Endothelial cell of umbilical vein (primary cell): ENCODE measurements at regions not wholly inside any gene's neighbourhood (a gene's known extent, or its start where the extent isn't known, plus 50 kb on each side); places are given as distances from the start of the nearest gene placed in this dataset.

ENCODE experiments used
- BruUV-seq: library from RNA; stranded (reverse); fragments of 400-500 nt; replicated peaks from 2 replicates; lab custom pipeline; 2021; lab: Mats Ljungman, UMichigan
- CTCF ChIA-PET: fragments of 300-600, 350-600 bp; sonication (Branson Sonifier 250); formaldehyde crosslinking; loops from one replicate; lab custom pipeline; 2021; ENCODE audit warnings: antibody characterized with exemption, inconsistent platforms; lab: Charles Lee
- POLR2A ChIA-PET: fragments of 300-600, 350-600 bp; sonication (Branson Sonifier 250); formaldehyde crosslinking; loops from one replicate; lab custom pipeline; 2021; ENCODE audit warnings: antibody characterized with exemption, inconsistent platforms; lab: Charles Lee
- DNase-seq: peaks from one replicate; pipeline ENCODE4 v3.0.0-alpha.2; 2011; ENCODE audit warnings: low read depth, low spot score
- FAIRE-seq: peaks from 2 replicates; lab custom pipeline; 2011; peaks lifted over from hg19 to GRCh38; lab: Jason Lieb, UNC
- H2AFZ ChIP-seq: 2 replicates; pipeline ENCODE4 v1.6.0; 2012; ENCODE audit warnings: low read depth, low read length, control low read depth, inconsistent platforms
- H3K27ac ChIP-seq: 2 replicates; pipeline ENCODE4 v1.5.1; 2011; ENCODE audit warnings: low read depth, mild to moderate bottlenecking, control low read depth, low read length, moderate library complexity; ENCODE audit not compliant: insufficient read depth
- H3K27me3 ChIP-seq, 2 experiments: 2 replicates each; pipeline versions ENCODE4 v1.6.0 to v1.6.1; 2011; ENCODE audit warnings: low read length in 2 of 2, mixed read lengths in 1 of 2; ENCODE audit not compliant: control insufficient read depth in 2 of 2, insufficient read depth in 2 of 2
- H3K36me3 ChIP-seq, 2 experiments: 2 replicates in 1 of 2; 3 replicates in 1 of 2; pipeline ENCODE4 v1.5.1; 2011; ENCODE audit warnings: low read length in 2 of 2, mild to moderate bottlenecking in 1 of 2, moderate library complexity in 1 of 2; ENCODE audit not compliant: control insufficient read depth in 2 of 2, insufficient read depth in 2 of 2; ENCODE audit errors: extremely low read depth in 1 of 2
- H3K4me1 ChIP-seq: 3 replicates; pipeline ENCODE4 v1.5.1; 2011; ENCODE audit warnings: mild to moderate bottlenecking, low read length; ENCODE audit not compliant: control insufficient read depth, insufficient read depth; ENCODE audit errors: extremely low read depth
- H3K4me2 ChIP-seq: 2 replicates; pipeline ENCODE4 v1.6.1; 2011; ENCODE audit warnings: low read length, control low read depth, mixed read lengths; ENCODE audit not compliant: insufficient read depth
- H3K4me3 ChIP-seq, 3 experiments: fragments of 200-600 bp in 1 of 3; sonication (generic), shearing (Covaris generic) in 1 of 3; replicated peaks in 1 of 3; 2 replicates each; pipeline ENCODE4 v1.5.1; 2011 to 2016; ENCODE audit warnings: control low read depth in 3 of 3, low read length in 3 of 3, mild to moderate bottlenecking in 2 of 3, inconsistent platforms in 1 of 3, low read depth in 1 of 3, moderate library complexity in 1 of 3; ENCODE audit not compliant: insufficient read depth in 1 of 3
- H3K79me2 ChIP-seq: 2 replicates; pipeline ENCODE4 v1.6.0; 2012; ENCODE audit warnings: low read length, inconsistent platforms; ENCODE audit not compliant: control insufficient read depth, insufficient read depth
- H3K9ac ChIP-seq: replicated peaks from 2 replicates; pipeline ENCODE3; 2011; ENCODE audit warnings: low read length, control low read depth; ENCODE audit not compliant: insufficient read depth; ENCODE audit errors: extremely low read depth
- H3K9me1 ChIP-seq: replicated peaks from 3 replicates; pipeline ENCODE4 v1.6.0; 2011; ENCODE audit warnings: mild to moderate bottlenecking, low read length; ENCODE audit not compliant: control insufficient read depth, insufficient read depth; ENCODE audit errors: extremely low read depth
- H3K9me3 ChIP-seq: replicated peaks from 2 replicates; pipeline ENCODE4 v1.5.1; 2012; ENCODE audit warnings: low read length, inconsistent platforms; ENCODE audit not compliant: control insufficient read depth, insufficient read depth
- H4K20me1 ChIP-seq: replicated peaks from 2 replicates; pipeline ENCODE3; 2011; ENCODE audit warnings: mild to moderate bottlenecking, low read length; ENCODE audit not compliant: control insufficient read depth, insufficient read depth; ENCODE audit errors: extremely low read depth
- CTCF ChIP-seq, 2 donors: IDR thresholded peaks; 1 replicate in 1 of 2; 2 replicates in 1 of 2; pipeline ENCODE4 v1.5.1; 2011; ENCODE audit warnings: low read length in 2 of 2, mild to moderate bottlenecking in 2 of 2, moderate library complexity in 2 of 2, control low read depth in 1 of 2, inconsistent platforms in 1 of 2, low read depth in 1 of 2; ENCODE audit not compliant: insufficient read depth in 1 of 2; ENCODE audit errors: extremely low read depth in 1 of 2
- FOS ChIP-seq: IDR thresholded peaks from 2 replicates; pipeline ENCODE4 v1.6.1; 2011; ENCODE audit warnings: mild to moderate bottlenecking, low read length, moderate library complexity, borderline replicate concordance; ENCODE audit not compliant: insufficient read depth
- GATA2 ChIP-seq: IDR thresholded peaks from 2 replicates; pipeline ENCODE4 v1.7.0; 2011; ENCODE audit warnings: low read depth, mild to moderate bottlenecking, moderate library complexity, mixed read lengths, low read length; ENCODE audit not compliant: insufficient read length, insufficient read depth
- JUN ChIP-seq: IDR thresholded peaks from 2 replicates; pipeline ENCODE4 v1.6.1; 2011; ENCODE audit warnings: borderline replicate concordance, low read depth; ENCODE audit not compliant: insufficient read length, insufficient read depth
- MAX ChIP-seq: IDR thresholded peaks from 2 replicates; pipeline ENCODE4 v1.6.1; 2011; ENCODE audit not compliant: insufficient read depth, insufficient read length
- MYC ChIP-seq: IDR thresholded peaks from one replicate; pipeline ENCODE4 v1.6.1; 2011; ENCODE audit warnings: mild to moderate bottlenecking, low read depth, low read length
- POLR2A ChIP-seq: IDR thresholded peaks from 2 replicates; pipeline ENCODE4 v1.6.1; 2012; ENCODE audit warnings: low read depth, mild to moderate bottlenecking, control low read depth, low read length
- POLR2AphosphoS5 ChIP-seq: IDR thresholded peaks from 2 replicates; pipeline ENCODE4 v1.6.1; 2012; ENCODE audit warnings: low read depth, mild to moderate bottlenecking, control low read depth, low read length, moderate library complexity; ENCODE audit not compliant: insufficient read depth
- dilution Hi-C: fragments of 300-500 bp; cut with MboI; formaldehyde crosslinking; loops from one replicate; pipeline ENCODE4 v1.15.0; 2019; ENCODE audit warnings: low sequenced_read_pairs; ENCODE audit not compliant: extremely low pct_ligation_motif_present
- intact Hi-C: fragments of 100-400 bp; cut with micrococcal nuclease; formaldehyde crosslinking; loops from one replicate; pipeline ENCODE4 v1.10.0; 2022

- DNase-seq, result no peak
- ChIA-PET CTCF (no interaction called here), POLR2A (no interaction called here)
- dilution Hi-C loops, result no loop called here
- no TSS peak for BruUV-seq
- Histone ChIP-seq H3K79me2 (no peaks in the 10 kb centered on the region), H3K9me1 (no peaks in the 10 kb centered on the region), H3K36me3 (no peaks in the 10 kb centered on the region), H3K9ac (no peak overlapping the region), H4K20me1 (no peaks in the 10 kb centered on the region), H3K4me1 (no peaks in the 10 kb centered on the region), H3K27ac (no peak overlapping the region), H3K4me3 (no peak overlapping the region), H3K9me3 (no peaks in the 10 kb centered on the region), H3K4me2 (no peak overlapping the region), H2AFZ (no peak overlapping the region), H3K27me3 (peaks cover 3 to 7% of the 10 kb centered on the region in 2 experiments)
- TF ChIP-seq GATA2 (no peak), CTCF (IDR thresholded peaks at IDR 0.05; ENCODE audit: extremely low read depth in 1 of 2, insufficient read depth in 1 of 2, low read depth in 1 of 2, low read length in 2 of 2) (no peak), MAX (no peak), MYC (no peak), JUN (no peak), POLR2AphosphoS5 (no peak), POLR2A (no peak), FOS (no peak)
- intact Hi-C loops, result no loop called here
- no peak for FAIRE-seq
These were observed 144.0 kb upstream of the PJA1 start for GRCh38 chrX:69309074-69309792.
